ENCODE measurements at regions not wholly inside any gene's neighbourhood (a gene's known extent, or its start where the extent isn't known, plus 50 kb on each side); places are given as distances from the start of the nearest gene placed in this dataset.

DNA sequence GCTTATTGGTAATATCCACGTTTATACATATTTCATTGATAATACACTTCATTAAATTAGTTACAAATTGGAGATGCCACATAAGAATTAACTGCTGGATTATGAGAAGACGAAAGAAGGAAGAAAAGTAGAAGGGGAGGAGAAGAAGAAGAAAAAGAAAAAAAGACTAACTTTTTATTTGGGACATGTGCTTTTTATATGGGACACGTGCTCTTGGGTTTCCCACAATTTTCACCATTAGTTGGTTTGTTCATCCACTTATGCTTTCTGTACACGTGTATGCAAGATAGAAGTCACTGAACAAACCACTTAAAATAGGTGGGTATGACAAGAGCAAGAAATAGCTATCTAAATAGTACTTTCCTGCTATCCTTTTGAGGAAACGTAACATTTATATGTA lies 98.6 kb downstream of the MRPS30 start:
- TF ChIP-seq, protein P1, sequence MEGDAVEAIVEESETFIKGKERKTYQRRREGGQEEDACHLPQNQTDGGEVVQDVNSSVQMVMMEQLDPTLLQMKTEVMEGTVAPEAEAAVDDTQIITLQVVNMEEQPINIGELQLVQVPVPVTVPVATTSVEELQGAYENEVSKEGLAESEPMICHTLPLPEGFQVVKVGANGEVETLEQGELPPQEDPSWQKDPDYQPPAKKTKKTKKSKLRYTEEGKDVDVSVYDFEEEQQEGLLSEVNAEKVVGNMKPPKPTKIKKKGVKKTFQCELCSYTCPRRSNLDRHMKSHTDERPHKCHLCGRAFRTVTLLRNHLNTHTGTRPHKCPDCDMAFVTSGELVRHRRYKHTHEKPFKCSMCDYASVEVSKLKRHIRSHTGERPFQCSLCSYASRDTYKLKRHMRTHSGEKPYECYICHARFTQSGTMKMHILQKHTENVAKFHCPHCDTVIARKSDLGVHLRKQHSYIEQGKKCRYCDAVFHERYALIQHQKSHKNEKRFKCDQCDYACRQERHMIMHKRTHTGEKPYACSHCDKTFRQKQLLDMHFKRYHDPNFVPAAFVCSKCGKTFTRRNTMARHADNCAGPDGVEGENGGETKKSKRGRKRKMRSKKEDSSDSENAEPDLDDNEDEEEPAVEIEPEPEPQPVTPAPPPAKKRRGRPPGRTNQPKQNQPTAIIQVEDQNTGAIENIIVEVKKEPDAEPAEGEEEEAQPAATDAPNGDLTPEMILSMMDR (IDR thresholded peaks at IDR 0.05), result no peak
- no peak for TF ChIP-seq POLR2A (IDR thresholded peaks at IDR 0.05)
